ENCODE measurements at regions not wholly inside any gene's neighbourhood (a gene's known extent, or its start where the extent isn't known, plus 50 kb on each side); places are given as distances from the start of the nearest gene placed in this dataset.
A peak's percentile ranks its signal among the peaks of the same experiment; 100 is the strongest.
"Not testable (repeated sequence)": the region's sequence is repeated elsewhere in the genome, so short reads cannot be mapped to it uniquely, and the experiment has no call there.

DNA sequence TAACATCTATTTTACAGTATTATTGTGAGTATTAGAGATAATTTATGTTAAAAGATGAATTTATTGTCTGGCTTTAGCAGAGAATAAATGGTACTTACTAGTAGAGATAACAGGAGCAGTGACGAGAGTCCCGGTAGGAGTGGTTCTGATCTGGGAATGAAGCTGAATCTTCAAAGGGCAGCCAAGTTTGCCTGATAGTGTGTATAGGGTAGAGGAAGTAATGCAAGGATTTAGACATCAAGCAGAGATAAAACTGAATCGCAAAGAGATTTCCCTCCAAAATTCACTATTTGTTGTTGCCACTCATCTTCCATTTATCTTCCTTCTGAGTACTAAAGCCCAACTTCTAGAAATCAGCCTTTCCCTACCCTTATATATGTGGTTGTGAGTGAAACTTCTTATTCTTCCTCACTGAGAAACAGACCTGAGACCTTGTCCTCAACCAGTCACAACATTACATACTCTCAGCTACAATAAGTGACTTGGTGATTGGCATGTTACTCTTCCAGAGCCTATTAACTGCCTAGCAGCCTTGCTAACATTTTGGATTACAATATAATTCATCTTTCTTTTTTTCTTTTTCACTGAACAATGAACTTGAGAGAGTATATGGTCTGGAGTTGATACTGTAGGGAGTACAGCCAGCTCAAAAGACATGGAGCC is 692.7 kb upstream of the ZNF385D start:
- 63% methylated on average over 2 of the region's 3 CpGs for WGBS (ENCODE audit: insufficient coverage, low lambda C conversion rate)
- DNase-seq, result no peak

DNA sequence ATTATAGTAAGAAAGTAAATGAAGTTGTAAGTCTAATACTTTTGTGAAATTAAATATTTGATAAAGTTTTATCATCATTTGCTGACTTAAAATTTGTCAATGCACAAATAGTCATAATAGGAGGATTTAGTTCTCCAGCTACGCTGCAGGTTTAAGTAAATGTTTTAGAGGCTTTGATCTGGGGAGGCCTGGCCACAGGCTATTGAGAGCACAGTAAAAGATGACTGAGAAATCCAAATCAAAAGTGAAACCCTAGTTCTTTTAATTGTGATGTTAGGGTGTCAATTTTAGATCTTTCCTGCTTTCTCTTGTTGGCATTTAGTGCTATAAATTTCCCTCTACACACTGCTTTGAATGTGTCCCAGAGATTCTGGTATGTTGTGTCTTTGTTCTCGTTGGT is 694.3 kb upstream of the ZNF385D start:
- DNase-seq; H3K27me3 ChIP-seq (ENCODE audit: control insufficient read depth, insufficient read depth, low read length): not testable (repeated sequence)
- no CpG with 5 or more reads among the region's 2 CpGs for WGBS (ENCODE audit: insufficient coverage, low lambda C conversion rate)

More for the DNA sequence above, 692.7 kb upstream of the ZNF385D start:
- no peaks in the 10 kb centered on the region for H3K9me3 ChIP-seq (ENCODE audit: control insufficient read depth, low read depth, low read length)
- no peaks in the 10 kb centered on the region for H3K4me1 ChIP-seq (ENCODE audit: control insufficient read depth, insufficient read depth, low read length)
- H3K36me3 ChIP-seq (ENCODE audit: control insufficient read depth, insufficient read depth, low read length), result no peaks in the 10 kb centered on the region
- H3K27ac ChIP-seq (ENCODE audit: low read length), result no peak overlapping the region
- no peaks in the 10 kb centered on the region for H3K27me3 ChIP-seq (ENCODE audit: control insufficient read depth, insufficient read depth, low read length)
- H3K4me3 ChIP-seq (ENCODE audit: low read length), result no peak overlapping the region

DNA sequence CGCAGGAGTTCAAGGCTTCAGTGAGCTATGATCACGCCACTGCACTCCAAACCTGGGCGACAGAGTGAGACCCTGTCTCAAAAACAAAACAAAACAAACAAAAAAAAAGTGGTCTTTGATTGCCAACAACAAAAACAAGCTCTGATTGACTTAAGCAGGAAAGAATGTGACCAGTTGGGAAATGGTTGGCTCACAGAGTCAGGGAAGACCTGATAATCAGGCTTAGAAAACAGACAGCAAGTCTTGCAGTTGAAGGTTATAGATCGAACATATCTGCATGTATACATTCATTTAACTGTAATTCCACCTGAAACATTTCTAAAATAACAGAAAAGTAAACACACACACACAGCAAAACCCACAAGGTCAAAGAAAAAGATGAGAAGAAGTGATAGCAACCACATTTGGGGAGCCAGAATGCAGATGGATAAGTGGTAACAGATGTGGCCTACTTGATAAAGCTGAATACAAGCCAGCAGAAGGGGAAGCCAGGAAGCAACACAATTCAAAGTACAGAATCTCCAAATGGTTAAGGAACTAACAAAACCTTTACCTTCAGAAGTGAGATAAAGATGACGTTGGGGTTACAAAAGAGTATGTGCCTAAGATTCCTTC is 699.9 kb upstream of the ZNF385D start:
- Histone ChIP-seq H3K9me3 (ENCODE audit: control insufficient read depth, low read depth, low read length) (no peaks in the 10 kb centered on the region), H3K36me3 (ENCODE audit: control insufficient read depth, insufficient read depth, low read length) (no peaks in the 10 kb centered on the region), H3K27me3 (ENCODE audit: control insufficient read depth, insufficient read depth, low read length) (no peaks in the 10 kb centered on the region), H3K4me1 (ENCODE audit: control insufficient read depth, insufficient read depth, low read length) (no peaks in the 10 kb centered on the region), H3K4me3 (ENCODE audit: low read length) (no peak overlapping the region), H3K27ac (ENCODE audit: low read length) (no peak overlapping the region)
- WGBS (ENCODE audit: insufficient coverage, low lambda C conversion rate), result no CpG with 5 or more reads among the region's 5 CpGs
- peak in 1 of 2 donors; percentile 4 for DNase-seq

More for the DNA sequence above, 694.3 kb upstream of the ZNF385D start:
- H3K4me3 ChIP-seq (ENCODE audit: low read length); H3K27ac ChIP-seq (ENCODE audit: low read length); H3K4me1 ChIP-seq (ENCODE audit: control insufficient read depth, insufficient read depth, low read length); H3K9me3 ChIP-seq (ENCODE audit: control insufficient read depth, low read depth, low read length); H3K36me3 ChIP-seq (ENCODE audit: control insufficient read depth, insufficient read depth, low read length): not testable (repeated sequence)

DNA sequence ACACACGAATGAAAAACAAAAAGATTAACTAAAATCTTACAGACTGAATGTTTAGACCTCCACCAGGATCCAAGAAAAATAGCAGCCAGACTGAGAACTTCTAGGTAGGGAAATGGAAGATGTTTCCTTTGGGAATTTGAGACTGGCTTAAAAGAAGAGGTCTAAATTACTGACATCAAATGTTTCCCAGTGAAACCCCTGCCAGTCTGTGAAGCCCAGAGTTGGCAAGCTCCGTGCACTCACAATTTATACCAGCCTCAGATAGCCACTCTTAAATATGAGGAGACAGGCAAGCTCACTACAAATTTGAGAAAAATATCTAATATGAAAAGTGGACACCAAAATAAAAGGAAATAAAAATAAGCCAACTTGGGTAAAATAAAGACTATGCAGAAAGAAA is 700.5 kb upstream of the ZNF385D start:
- WGBS (ENCODE audit: insufficient coverage, low lambda C conversion rate), result 67% methylated on average over 2 of the region's 2 CpGs
- no peaks in the 10 kb centered on the region for H3K9me3 ChIP-seq (ENCODE audit: control insufficient read depth, low read depth, low read length)
- H3K4me1 ChIP-seq (ENCODE audit: control insufficient read depth, insufficient read depth, low read length), result no peaks in the 10 kb centered on the region
- no peak overlapping the region for H3K27ac ChIP-seq (ENCODE audit: low read length)
- no peak overlapping the region for H3K4me3 ChIP-seq (ENCODE audit: low read length)
- H3K36me3 ChIP-seq (ENCODE audit: control insufficient read depth, insufficient read depth, low read length), result no peaks in the 10 kb centered on the region
- H3K27me3 ChIP-seq (ENCODE audit: control insufficient read depth, insufficient read depth, low read length), result no peaks in the 10 kb centered on the region
- no peak for DNase-seq

DNA sequence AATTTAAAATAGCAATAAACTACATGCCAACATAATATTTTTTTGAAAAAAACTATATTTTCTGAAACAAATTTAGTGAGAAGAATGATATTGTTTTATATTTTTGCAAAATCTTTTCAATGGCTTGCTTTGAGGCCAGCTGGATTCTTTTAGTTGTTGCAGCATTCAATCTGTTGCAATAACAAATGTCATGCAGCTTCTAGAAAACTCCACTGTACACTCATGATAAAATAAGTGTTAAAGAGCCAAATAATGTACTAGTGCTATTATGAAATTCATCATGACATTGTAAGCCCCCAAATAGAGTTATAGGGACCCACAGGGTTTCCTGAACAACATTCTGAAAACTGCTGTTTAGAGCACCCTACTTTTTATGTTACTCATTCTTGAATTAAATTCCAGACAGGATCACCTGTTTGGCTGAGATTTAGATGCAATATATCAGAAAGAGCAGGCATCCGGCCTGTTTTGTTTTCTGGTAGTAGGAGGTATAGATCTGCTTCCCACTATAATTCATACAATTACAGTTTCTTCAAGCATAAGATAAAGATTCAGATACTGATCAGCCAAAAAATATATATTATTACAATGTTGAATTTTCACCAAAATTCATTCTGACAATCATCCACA is 703.0 kb upstream of the ZNF385D start:
- Histone ChIP-seq H3K27ac (ENCODE audit: low read length) (no peak overlapping the region), H3K4me3 (ENCODE audit: low read length) (no peak overlapping the region), H3K4me1 (ENCODE audit: control insufficient read depth, insufficient read depth, low read length) (no peaks in the 10 kb centered on the region), H3K27me3 (ENCODE audit: control insufficient read depth, insufficient read depth, low read length) (no peaks in the 10 kb centered on the region), H3K9me3 (ENCODE audit: control insufficient read depth, low read depth, low read length) (no peaks in the 10 kb centered on the region), H3K36me3 (ENCODE audit: control insufficient read depth, insufficient read depth, low read length) (no peaks in the 10 kb centered on the region)
- DNase-seq, result no peak
- no CpG with 5 or more reads among the region's 1 CpG for WGBS (ENCODE audit: insufficient coverage, low lambda C conversion rate)

DNA sequence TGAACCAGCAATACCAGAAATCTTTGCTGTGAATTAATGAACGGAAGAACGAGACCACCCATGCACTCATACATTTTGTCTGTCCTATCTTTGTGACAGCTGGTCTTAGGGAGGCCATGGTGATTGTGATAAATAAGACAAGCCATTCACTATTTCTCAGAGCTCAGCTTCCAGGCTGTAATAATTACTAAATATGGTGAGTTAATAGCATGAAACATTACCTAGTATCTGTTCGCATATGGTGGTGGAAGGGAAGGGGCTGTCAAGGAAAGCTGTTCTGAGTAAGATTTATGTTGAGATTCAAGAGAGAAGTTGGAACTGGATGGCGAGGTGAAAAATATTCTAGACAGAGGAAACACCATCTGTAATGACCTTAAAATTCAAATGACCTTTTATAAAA is 719.0 kb upstream of the ZNF385D start:
- Histone ChIP-seq H3K4me1 (ENCODE audit: control insufficient read depth, insufficient read depth, low read length) (no peaks in the 10 kb centered on the region), H3K9me3 (ENCODE audit: control insufficient read depth, low read depth, low read length) (no peaks in the 10 kb centered on the region), H3K27ac (ENCODE audit: low read length) (no peak overlapping the region), H3K4me3 (ENCODE audit: low read length) (no peak overlapping the region), H3K27me3 (ENCODE audit: control insufficient read depth, insufficient read depth, low read length) (no peaks in the 10 kb centered on the region), H3K36me3 (ENCODE audit: control insufficient read depth, insufficient read depth, low read length) (no peaks in the 10 kb centered on the region)
- DNase-seq, result no peak
- 100% methylated on average over 1 of the region's 4 CpGs for WGBS (ENCODE audit: insufficient coverage, low lambda C conversion rate)

DNA sequence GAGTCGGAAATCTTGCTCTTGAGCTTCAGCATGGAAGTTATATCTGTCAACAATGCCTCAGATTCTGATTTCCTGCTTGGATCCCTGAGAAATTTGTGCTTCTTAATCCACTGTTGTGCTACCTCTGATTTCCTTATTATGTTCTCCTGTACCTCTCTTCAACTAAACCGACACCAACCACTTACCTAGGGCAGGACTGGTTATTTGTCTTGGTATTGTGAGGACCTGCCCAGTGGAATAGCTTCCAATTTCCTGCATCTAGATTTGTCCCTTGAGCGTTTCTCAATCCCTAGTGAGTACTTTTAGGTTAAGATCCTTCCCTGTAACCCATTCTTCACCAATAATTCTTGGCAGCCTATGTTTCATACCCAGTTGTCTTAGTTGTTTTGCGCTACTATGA is 720.5 kb upstream of the ZNF385D start:
- Histone ChIP-seq H3K4me3 (ENCODE audit: low read length) (no peak overlapping the region), H3K9me3 (ENCODE audit: control insufficient read depth, low read depth, low read length) (no peaks in the 10 kb centered on the region), H3K4me1 (ENCODE audit: control insufficient read depth, insufficient read depth, low read length) (no peaks in the 10 kb centered on the region), H3K27ac (ENCODE audit: low read length) (no peak overlapping the region), H3K27me3 (ENCODE audit: control insufficient read depth, insufficient read depth, low read length) (no peaks in the 10 kb centered on the region), H3K36me3 (ENCODE audit: control insufficient read depth, insufficient read depth, low read length) (no peaks in the 10 kb centered on the region)
- no peak for DNase-seq
- WGBS (ENCODE audit: insufficient coverage, low lambda C conversion rate), result 89% methylated on average over 3 of the region's 4 CpGs

DNA sequence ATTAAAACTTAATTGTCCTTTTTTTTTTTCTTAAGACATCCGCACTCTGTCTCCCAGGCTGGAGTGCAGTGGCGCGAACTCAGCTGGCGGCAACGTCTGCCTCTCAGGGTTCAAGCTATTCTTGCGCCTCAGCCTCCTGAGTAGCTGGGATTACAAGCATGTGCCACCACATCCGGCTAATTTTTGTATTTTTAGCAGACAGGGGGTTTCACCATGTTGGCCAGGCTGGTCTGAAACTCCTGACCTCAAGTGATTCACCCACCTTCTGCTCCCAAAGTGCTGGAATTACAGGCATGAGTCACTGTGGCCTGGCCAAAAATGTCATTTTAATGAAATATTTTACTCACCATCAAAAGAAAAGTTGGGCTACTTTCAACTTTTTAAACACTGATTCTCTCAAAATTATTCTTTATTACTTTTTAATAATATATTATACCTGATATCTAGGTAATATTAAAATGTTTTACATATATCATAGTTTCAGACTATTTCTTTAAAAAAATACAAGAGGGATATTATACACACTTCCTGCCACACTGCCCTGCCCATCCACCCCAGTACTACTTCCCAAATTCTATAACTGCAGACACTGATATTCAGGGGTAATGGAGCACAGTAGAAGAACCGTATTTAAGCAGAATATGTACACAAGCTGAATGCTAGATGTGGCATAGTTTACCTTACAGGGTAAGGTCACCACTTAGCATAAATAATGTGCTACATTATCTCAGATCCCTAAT is 723.9 kb upstream of the ZNF385D start:
- H3K27me3 ChIP-seq (ENCODE audit: control insufficient read depth, insufficient read depth, low read length), result no peaks in the 10 kb centered on the region
- no peaks in the 10 kb centered on the region for H3K36me3 ChIP-seq (ENCODE audit: control insufficient read depth, insufficient read depth, low read length)
- WGBS (ENCODE audit: insufficient coverage, low lambda C conversion rate), result no CpG with 5 or more reads among the region's 8 CpGs
- H3K9me3 ChIP-seq (ENCODE audit: control insufficient read depth, low read depth, low read length), result no peaks in the 10 kb centered on the region
- no peak for DNase-seq
- H3K4me1 ChIP-seq (ENCODE audit: control insufficient read depth, insufficient read depth, low read length), result no peaks in the 10 kb centered on the region
- no peak overlapping the region for H3K4me3 ChIP-seq (ENCODE audit: low read length)
- no peak overlapping the region for H3K27ac ChIP-seq (ENCODE audit: low read length)

DNA sequence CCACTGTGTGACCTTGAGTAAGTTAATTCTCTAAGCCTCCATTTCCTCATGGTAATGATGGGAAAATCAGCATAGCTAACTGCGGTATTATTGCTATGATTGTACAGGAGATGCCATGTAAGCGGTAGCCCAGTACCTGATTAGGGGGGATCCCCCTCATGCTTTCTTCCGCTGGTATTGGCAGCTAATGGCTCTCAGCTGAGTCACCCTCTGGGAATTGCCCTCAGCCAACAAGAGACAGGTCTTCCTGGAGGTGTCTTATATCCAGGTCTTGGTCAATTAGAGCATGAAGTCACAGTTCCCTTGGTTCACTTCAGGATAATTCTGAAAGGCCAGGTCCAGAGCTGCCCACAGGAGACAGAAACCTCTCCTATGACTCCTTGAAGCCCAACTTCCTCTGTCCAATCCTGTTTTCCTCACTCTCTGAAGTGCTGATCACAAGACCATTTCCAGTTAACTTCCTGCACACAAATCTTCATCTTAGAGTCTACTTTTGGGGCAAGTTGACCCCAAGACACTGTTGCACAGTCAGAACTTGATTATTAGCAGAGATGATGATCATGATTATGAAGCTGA is 724.7 kb upstream of the ZNF385D start:
- no peak for DNase-seq
- WGBS (ENCODE audit: insufficient coverage, low lambda C conversion rate), result no CpG with 5 or more reads among the region's 3 CpGs

DNA sequence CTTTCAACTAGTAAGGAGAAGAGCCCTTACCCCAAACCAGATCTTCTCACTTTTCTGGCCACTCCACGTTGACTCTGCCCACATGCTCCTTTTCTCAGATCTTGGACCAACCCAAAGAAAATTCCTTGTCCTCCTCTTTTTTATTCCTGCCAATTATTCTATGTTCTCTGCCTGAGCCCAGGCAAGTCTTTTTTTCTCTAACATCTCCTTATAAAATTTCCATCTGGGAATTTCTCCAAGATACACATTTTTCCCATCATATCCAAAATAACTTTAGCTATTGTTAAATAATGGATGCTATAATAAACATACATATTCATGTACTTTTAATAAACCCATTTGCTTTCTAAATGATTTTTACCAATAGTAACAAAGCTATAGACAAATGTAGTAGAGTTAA is 726.0 kb upstream of the ZNF385D start:
- no peaks in the 10 kb centered on the region for H3K36me3 ChIP-seq (ENCODE audit: control insufficient read depth, insufficient read depth, low read length)
- H3K4me3 ChIP-seq (ENCODE audit: low read length), result no peak overlapping the region
- DNase-seq, result no peak
- 88% methylated on average over 1 of the region's 1 CpG for WGBS (ENCODE audit: insufficient coverage, low lambda C conversion rate)
- H3K27ac ChIP-seq (ENCODE audit: low read length), result no peak overlapping the region
- H3K9me3 ChIP-seq (ENCODE audit: control insufficient read depth, low read depth, low read length), result no peaks in the 10 kb centered on the region
- no peaks in the 10 kb centered on the region for H3K27me3 ChIP-seq (ENCODE audit: control insufficient read depth, insufficient read depth, low read length)
- no peaks in the 10 kb centered on the region for H3K4me1 ChIP-seq (ENCODE audit: control insufficient read depth, insufficient read depth, low read length)

More for the DNA sequence above, 724.7 kb upstream of the ZNF385D start:
- Histone ChIP-seq H3K4me3 (ENCODE audit: low read length) (no peak overlapping the region), H3K27me3 (ENCODE audit: control insufficient read depth, insufficient read depth, low read length) (no peaks in the 10 kb centered on the region), H3K9me3 (ENCODE audit: control insufficient read depth, low read depth, low read length) (no peaks in the 10 kb centered on the region), H3K36me3 (ENCODE audit: control insufficient read depth, insufficient read depth, low read length) (no peaks in the 10 kb centered on the region), H3K4me1 (ENCODE audit: control insufficient read depth, insufficient read depth, low read length) (no peaks in the 10 kb centered on the region), H3K27ac (ENCODE audit: low read length) (no peak overlapping the region)

Data from large intestine (tissue), 3 donors.